ENCODE measurements at regions not wholly inside any gene's neighbourhood (a gene's known extent, or its start where the extent isn't known, plus 50 kb on each side); places are given as distances from the start of the nearest gene placed in this dataset.

- H3K9me3 ChIP-seq: no peaks in the 10 kb centered on the region
- intact Hi-C loops (cut with DNase I): no loop called here
- ATAC-seq: no peak
- no peak overlapping the region for H3K4me3 ChIP-seq
- FAIRE-seq: no peak
- no peaks in the 10 kb centered on the region for H3K27me3 ChIP-seq
- TF ChIP-seq, protein P1, sequence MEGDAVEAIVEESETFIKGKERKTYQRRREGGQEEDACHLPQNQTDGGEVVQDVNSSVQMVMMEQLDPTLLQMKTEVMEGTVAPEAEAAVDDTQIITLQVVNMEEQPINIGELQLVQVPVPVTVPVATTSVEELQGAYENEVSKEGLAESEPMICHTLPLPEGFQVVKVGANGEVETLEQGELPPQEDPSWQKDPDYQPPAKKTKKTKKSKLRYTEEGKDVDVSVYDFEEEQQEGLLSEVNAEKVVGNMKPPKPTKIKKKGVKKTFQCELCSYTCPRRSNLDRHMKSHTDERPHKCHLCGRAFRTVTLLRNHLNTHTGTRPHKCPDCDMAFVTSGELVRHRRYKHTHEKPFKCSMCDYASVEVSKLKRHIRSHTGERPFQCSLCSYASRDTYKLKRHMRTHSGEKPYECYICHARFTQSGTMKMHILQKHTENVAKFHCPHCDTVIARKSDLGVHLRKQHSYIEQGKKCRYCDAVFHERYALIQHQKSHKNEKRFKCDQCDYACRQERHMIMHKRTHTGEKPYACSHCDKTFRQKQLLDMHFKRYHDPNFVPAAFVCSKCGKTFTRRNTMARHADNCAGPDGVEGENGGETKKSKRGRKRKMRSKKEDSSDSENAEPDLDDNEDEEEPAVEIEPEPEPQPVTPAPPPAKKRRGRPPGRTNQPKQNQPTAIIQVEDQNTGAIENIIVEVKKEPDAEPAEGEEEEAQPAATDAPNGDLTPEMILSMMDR (IDR thresholded peaks at IDR 0.05): no peak
- H3K36me3 ChIP-seq: no peaks in the 10 kb centered on the region
- no peak overlapping the region for H3K27ac ChIP-seq
- no peaks in the 10 kb centered on the region for H3K4me1 ChIP-seq
- DNase-seq: no peak
- 75 to 79% methylated on average over 7 of the region's 7 CpGs for WGBS, 2 donors
Observed at GRCh38 chr3:83500422-83500821, 1458.4 kb upstream of the CADM2 start.

GRCh38 chr3:83500931-83501330 lies 1457.9 kb upstream of the CADM2 start:
- H3K4me1 ChIP-seq: no peaks in the 10 kb centered on the region
- no peak for ATAC-seq
- H3K27me3 ChIP-seq: no peaks in the 10 kb centered on the region
- no peak for FAIRE-seq
- DNase-seq: no peak
- H3K4me3 ChIP-seq: no peak overlapping the region
- H3K36me3 ChIP-seq: no peaks in the 10 kb centered on the region
- 55 to 89% methylated on average over 2 of the region's 2 CpGs for WGBS, 2 donors
- TF ChIP-seq, protein P1 (IDR thresholded peaks at IDR 0.05): no peak
- no peak overlapping the region for H3K27ac ChIP-seq
- intact Hi-C loops (cut with DNase I): no loop called here
- no peaks in the 10 kb centered on the region for H3K9me3 ChIP-seq

DNA sequence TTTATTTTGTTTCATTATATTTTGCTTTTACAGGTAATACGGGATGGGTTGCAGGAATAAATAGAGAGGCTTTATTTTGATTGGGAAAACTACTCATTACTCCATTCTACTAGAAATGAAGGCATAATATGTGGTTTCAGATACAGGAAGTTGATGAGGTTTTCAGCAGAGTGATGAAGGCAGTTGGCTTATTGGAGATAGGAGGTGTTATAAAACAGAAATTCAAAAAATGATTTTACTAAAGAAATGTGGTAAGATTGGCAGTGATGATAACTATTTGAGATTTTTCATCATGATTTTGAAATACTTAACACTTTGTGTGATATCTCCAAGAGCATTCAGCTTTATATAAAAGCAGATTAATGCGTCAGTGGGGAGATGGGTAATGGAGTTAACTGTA lies 1445.7 kb upstream of the CADM2 start:
- TF ChIP-seq, protein P1 (IDR thresholded peaks at IDR 0.05): no peak
- no peak for DNase-seq
- Histone ChIP-seq H3K36me3 (no peaks in the 10 kb centered on the region), H3K9me3 (no peaks in the 10 kb centered on the region), H3K4me3 (no peak overlapping the region), H3K4me1 (no peaks in the 10 kb centered on the region), H3K27me3 (no peaks in the 10 kb centered on the region), H3K27ac (no peak overlapping the region)
- FAIRE-seq: no peak
- intact Hi-C loops (cut with DNase I): no loop called here
- ATAC-seq: no peak
- whole genome bisulfite sequencing, 2 donors: 66 to 73% methylated on average over 2 of the region's 2 CpGs

- Histone ChIP-seq H3K4me3 (no peak overlapping the region), H3K36me3 (no peaks in the 10 kb centered on the region), H3K4me1 (no peaks in the 10 kb centered on the region), H3K27me3 (no peaks in the 10 kb centered on the region), H3K9me3 (no peaks in the 10 kb centered on the region), H3K27ac (no peak overlapping the region)
- intact Hi-C loops (cut with DNase I): no loop called here
- TF ChIP-seq, protein P1 (IDR thresholded peaks at IDR 0.05): no peak
- WGBS, 2 donors: 53 to 67% methylated on average over 3 of the region's 3 CpGs
- DNase-seq (no peak), FAIRE-seq (no peak), ATAC-seq (no peak)
Observed at GRCh38 chr3:83513677-83514076, 1445.1 kb upstream of the CADM2 start.

GRCh38 chr3:83514130-83514914 lies 1444.5 kb upstream of the CADM2 start:
- FAIRE-seq: no peak
- 81 to 83% methylated on average over 6 of the region's 6 CpGs for WGBS, 2 donors
- no peaks in the 10 kb centered on the region for H3K27me3 ChIP-seq
- ATAC-seq: no peak
- no peaks in the 10 kb centered on the region for H3K9me3 ChIP-seq
- H3K4me3 ChIP-seq: no peak overlapping the region
- no peaks in the 10 kb centered on the region for H3K4me1 ChIP-seq
- H3K36me3 ChIP-seq: no peaks in the 10 kb centered on the region
- intact Hi-C loops (cut with DNase I): no loop called here
- TF ChIP-seq, protein P1 (IDR thresholded peaks at IDR 0.05): no peak
- no peak for DNase-seq
- H3K27ac ChIP-seq: no peak overlapping the region

Measured in pancreas (tissue), 10 donors.